GM18870 (cell line): ENCODE measurements at regions not wholly inside any gene's neighbourhood (a gene's known extent, or its start where the extent isn't known, plus 50 kb on each side); places are given as distances from the start of the nearest gene placed in this dataset.
"Not testable (repeated sequence)": the region's sequence is repeated elsewhere in the genome, so short reads cannot be mapped to it uniquely, and the experiment has no call there.

Source experiments
- ATAC-seq: cut with Tn5 transposase; IDR thresholded peaks from one replicate; pipeline ENCODE4 v1.9.1; 2021; ENCODE audit warnings: moderate library complexity; ENCODE audit not compliant: unreplicated experiment

GRCh38 chr1:144516172-144516571 is 54.7 kb upstream of the NBPF15 start:
- not testable (repeated sequence) for ATAC-seq

- not testable (repeated sequence) for ATAC-seq
Observed at GRCh38 chr1:144516906-144517305, 55.4 kb upstream of the NBPF15 start.

DNA sequence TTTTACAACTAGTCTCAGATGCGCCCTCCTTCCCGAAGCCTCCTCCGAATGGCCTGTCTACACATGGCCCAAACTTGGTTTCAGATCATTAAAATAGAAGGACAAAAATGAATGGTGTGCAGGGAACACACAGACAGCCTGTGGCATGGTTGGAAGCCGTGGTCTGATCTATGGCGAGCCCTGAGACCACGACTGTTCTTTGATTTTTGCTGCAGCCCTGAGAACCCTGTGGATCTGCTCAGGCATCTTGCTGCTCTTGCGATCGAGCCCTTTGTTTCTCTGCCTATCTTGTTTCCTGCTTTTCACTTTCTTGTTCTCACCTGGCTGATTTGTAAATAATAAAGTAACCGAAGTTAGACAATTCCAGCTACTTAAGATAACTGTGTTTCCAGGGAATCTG is 57.0 kb upstream of the NBPF15 start:
- not testable (repeated sequence) for ATAC-seq

- ATAC-seq = not testable (repeated sequence)
Observed at GRCh38 chr1:144519528-144520189, 58.2 kb upstream of the NBPF15 start.

- peak; percentile 84 for ATAC-seq
Observed at GRCh38 chr1:144523661-144524407, 62.4 kb upstream of the NBPF15 start.

DNA sequence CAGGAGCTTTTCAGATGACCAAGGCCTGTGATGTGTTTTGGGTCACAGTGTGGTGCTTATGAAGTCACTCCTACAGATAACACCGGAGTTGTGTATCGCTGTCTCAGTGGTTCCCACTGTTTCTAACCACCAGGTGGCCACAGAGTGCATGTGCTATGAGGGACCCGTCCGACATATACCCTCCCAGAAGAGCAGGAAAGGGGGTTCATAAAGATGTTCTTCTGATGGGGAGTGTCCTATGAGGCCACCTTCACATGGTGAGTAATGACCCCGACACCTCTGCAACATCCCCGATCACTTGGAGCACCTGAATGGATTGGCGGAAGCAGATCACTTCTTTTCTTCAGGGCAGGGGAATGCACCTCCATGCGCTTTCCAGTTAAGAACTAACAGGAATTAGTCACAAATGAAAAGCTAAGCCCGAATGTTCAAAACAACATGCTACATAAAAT is 60.5 kb upstream of the PPIAL4F start:
- not testable (repeated sequence) for ATAC-seq

- ATAC-seq = not testable (repeated sequence)
Observed at GRCh38 chr1:144533480-144533879, 59.2 kb upstream of the PPIAL4F start.

GRCh38 chr1:144534286-144534685 is 58.4 kb upstream of the PPIAL4F start:
- ATAC-seq = not testable (repeated sequence)

GRCh38 chr1:144536677-144537076 is 56.0 kb upstream of the PPIAL4F start:
- not testable (repeated sequence) for ATAC-seq

DNA sequence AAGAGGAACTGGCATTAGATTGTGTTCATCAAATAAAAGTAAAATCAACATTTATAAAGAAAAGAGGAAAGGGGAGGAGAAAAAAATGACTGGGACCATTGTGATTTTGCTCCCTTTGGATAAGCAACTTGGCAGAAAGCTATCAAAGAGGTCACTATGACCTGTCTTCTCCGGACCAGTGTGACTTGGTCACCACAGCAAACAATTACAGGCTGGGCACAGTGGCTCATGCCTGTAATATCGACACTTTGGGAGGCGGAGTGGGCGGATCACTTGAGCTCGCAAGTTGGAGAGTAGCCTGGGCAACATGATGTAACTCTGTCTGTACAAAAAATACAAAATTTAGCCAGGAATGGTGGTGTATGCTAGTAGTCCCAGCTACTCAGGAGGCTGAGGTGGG is 55.5 kb upstream of the PPIAL4F start:
- not testable (repeated sequence) for ATAC-seq

- ATAC-seq = not testable (repeated sequence)
Observed at GRCh38 chr1:144538736-144539135, 54.0 kb upstream of the PPIAL4F start.

DNA sequence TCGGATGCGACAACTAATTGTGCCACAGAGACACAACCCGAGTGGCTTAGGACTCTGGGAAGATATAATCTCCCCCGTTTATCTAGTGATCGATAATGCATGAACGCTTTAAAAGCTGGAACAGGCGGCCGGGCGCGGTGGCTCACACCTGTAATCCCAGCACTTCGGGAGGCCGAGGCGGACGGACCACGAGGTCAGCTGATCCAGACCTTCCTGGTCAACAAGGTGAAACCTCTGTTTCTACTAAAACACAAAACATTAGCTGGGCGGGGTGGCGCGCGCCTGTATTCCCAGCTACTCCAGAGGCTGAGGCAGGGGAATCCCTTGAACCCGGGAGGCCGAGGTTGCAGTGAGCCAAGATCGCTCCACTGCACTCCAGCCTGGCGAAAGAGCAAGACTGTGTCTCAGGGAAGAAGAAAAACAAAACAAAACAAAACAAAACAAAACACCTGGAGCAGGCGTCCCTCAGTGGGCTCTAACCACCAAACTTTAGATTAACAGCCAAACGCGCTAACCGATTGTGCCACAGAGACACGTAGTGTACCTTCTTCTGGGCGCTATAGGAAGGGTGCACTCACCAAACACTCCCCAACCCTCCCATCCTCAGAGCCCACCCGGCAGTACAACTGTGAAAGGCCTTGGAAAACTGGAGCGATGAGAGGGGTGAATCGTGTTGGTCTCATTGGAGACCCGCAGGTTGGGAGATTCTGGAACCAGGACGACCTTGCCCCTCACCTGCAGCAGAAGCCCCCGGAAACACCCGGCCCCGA is 53.3 kb upstream of the PPIAL4F start:
- ATAC-seq = not testable (repeated sequence)
